GM13976 (cell line): ENCODE measurements at regions not wholly inside any gene's neighbourhood (a gene's known extent, or its start where the extent isn't known, plus 50 kb on each side); places are given as distances from the start of the nearest gene placed in this dataset.

ENCODE experiments used
- DNase-seq: peaks from one replicate; pipeline ENCODE4 v3.0.0; 2012; ENCODE audit warnings: low spot score
- in situ Hi-C: fragments of 300-500 bp; cut with MboI; formaldehyde crosslinking; loops from one replicate; pipeline ENCODE4 v1.12.0; 2022; ENCODE audit warnings: low sequenced_read_pairs, mixed read lengths, inconsistent platforms; ENCODE audit not compliant: unreplicated experiment
- TF ChIP-seq, protein P1 (sequence below): IDR thresholded peaks from 2 replicates; pipeline ENCODE4 v1.5.1; 2012; ENCODE audit warnings: borderline replicate concordance, mild to moderate bottlenecking; ENCODE audit not compliant: insufficient read depth; ENCODE audit errors: extremely low read depth, missing control alignments, control extremely low read depth

GRCh38 chr19:27905074-27905473, 1307.9 kb downstream of the UQCRFS1 start:
- in situ Hi-C loops = no loop called here
- DNase-seq = no peak
- TF ChIP-seq, protein P1, sequence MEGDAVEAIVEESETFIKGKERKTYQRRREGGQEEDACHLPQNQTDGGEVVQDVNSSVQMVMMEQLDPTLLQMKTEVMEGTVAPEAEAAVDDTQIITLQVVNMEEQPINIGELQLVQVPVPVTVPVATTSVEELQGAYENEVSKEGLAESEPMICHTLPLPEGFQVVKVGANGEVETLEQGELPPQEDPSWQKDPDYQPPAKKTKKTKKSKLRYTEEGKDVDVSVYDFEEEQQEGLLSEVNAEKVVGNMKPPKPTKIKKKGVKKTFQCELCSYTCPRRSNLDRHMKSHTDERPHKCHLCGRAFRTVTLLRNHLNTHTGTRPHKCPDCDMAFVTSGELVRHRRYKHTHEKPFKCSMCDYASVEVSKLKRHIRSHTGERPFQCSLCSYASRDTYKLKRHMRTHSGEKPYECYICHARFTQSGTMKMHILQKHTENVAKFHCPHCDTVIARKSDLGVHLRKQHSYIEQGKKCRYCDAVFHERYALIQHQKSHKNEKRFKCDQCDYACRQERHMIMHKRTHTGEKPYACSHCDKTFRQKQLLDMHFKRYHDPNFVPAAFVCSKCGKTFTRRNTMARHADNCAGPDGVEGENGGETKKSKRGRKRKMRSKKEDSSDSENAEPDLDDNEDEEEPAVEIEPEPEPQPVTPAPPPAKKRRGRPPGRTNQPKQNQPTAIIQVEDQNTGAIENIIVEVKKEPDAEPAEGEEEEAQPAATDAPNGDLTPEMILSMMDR = no peak

GRCh38 chr19:27901078-27901477, 1311.9 kb downstream of the UQCRFS1 start:
- no peak for DNase-seq
- TF ChIP-seq, protein P1 = no peak
- in situ Hi-C loops = no loop called here

DNA sequence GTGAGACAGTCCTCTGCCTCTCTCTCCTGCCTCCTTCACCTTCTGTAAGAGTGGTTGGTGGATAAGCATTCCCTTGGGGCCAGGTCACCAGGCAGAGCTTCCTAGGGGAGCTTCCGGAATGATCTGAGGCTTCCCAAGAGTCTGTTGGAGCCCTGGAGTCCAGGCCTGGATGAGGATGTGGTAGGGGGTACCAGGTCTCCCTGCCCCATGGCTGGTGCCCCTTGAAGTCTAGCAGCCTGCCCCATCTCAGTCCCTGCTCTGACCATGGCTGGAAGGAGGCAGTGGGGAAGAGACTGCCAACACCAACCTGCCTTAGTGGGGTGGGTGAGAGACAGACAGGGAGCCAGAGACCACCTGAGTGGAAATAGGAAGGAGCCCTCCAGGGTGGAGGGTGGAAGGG, 1316.9 kb downstream of the UQCRFS1 start:
- in situ Hi-C loops = no loop called here
- TF ChIP-seq, protein P1 = no peak
- no peak for DNase-seq

DNA sequence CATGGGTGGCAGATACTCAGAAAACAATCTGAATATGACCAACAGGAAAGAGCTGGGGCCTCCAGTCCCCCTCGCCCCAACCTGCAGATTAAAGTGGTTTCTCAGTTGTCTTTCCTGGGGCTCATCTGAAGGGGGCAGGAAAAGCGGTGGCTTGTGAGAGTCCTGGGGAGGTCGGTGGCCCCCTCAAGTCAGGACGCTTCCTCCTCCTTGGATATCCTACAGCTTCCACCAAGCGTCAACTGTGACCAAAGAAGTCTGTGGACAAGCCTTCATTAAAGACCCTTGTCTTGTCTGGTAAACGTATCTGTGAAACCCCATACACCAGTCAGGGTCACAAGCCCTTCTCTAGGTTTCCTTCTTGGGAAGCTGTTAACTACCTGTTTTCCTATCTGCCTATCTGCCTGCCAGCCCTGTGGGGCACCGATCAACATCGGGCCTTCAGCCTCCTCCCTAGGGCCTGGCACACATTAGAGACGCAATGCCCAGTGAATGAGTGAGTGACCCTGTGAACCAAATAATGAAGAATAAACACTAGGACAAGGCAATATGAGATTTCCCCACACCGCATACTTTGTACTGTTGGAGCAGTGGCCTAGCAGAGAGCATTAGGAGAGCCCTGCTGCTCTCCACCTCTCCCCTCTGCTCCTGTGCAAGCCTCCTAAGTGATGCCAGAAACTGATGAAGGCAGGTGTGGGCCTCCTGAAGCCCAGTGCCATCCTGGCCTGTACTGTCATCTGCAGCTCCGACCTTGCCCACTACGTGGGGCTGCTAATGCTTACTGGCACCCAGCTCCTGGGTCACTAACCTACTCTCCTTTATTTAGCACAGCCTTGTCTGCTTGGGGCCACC, 1317.8 kb downstream of the UQCRFS1 start:
- in situ Hi-C loops = no loop called here
- TF ChIP-seq, protein P1 = no peak
- no peak for DNase-seq

DNA sequence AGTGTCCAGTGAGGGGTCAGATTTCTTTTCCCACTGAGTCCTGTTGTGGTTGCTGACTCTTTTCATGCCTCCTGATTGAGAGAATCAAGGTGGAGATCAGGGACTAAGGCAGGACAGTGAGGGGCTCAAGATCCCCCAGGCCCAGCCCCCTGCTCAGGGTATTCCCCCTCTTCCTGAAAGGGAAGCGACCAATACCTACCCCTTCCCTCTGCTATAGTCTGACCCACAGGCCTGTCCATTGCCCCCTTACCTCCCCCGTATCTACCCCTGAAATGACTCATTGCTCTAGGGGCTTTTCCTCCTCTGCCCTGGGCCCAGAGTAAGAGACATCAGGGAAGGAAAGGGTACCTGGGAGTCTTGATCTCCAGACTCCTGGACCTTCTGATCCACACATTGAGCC, 1320.5 kb downstream of the UQCRFS1 start:
- in situ Hi-C loops = no loop called here

DNA sequence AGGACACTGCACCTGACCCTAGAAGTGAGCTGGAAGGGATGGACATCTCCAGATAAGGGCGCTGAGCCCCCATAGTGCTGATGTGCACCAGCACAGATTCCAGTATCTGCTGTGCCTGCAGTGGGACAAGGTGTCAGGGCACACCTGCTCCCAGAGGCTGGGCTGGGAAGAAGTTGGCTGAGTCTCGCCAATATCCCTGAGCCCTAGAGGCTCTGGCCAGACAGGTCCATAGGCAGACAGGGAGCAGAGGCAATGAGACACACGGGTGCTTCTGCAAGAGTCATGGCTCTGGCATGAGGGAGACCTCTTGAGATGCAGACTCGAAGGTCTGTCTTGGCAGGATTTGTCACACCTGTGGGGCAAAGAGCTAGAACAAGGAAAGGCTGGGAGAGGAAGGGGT, 1321.5 kb downstream of the UQCRFS1 start:
- in situ Hi-C loops = no loop called here

More for the DNA sequence above, 1320.5 kb downstream of the UQCRFS1 start:
- DNase-seq = peak; percentile 2
- TF ChIP-seq, protein P1 = no peak

More for the DNA sequence above, 1321.5 kb downstream of the UQCRFS1 start:
- no peak for DNase-seq
- TF ChIP-seq, protein P1 = no peak
